Spleen (tissue), 11 donors: ENCODE measurements at regions not wholly inside any gene's neighbourhood (a gene's known extent, or its start where the extent isn't known, plus 50 kb on each side); places are given as distances from the start of the nearest gene placed in this dataset.

Source experiments
- DNase-seq: peaks from one replicate; pipeline ENCODE4 v3.0.0-alpha.2; 2020
- H3K27ac ChIP-seq, 8 donors: fragments of 200-600 bp; sonication (generic) in 7 of 8; 1 replicate in 4 of 8; 2 replicates in 4 of 8; pipeline versions ENCODE4 v1.5.0 to v1.8.0; 2016 to 2021; ENCODE audit warnings: inconsistent platforms in 4 of 8, mild to moderate bottlenecking in 4 of 8, moderate library complexity in 1 of 8
- H3K27me3 ChIP-seq, 7 donors: fragments of 200-600 bp; sonication (generic) in 6 of 7; replicated peaks in 1 of 7; 1 replicate in 4 of 7; 2 replicates in 3 of 7; pipeline versions ENCODE4 v1.5.0 to v1.8.0; 2016 to 2021; ENCODE audit warnings: inconsistent platforms in 3 of 7, mild to moderate bottlenecking in 1 of 7
- H3K36me3 ChIP-seq, 6 donors: fragments of 200-600 bp; sonication (generic) in 5 of 6; 1 replicate in 4 of 6; 2 replicates in 2 of 6; pipeline versions ENCODE4 v1.5.0 to v1.8.0; 2016 to 2021; ENCODE audit warnings: inconsistent platforms in 2 of 6
- H3K4me1 ChIP-seq, 6 donors: fragments of 200-600 bp; sonication (generic) in 5 of 6; 1 replicate in 3 of 6; 2 replicates in 3 of 6; pipeline versions ENCODE4 v1.5.0 to v1.8.0; 2016 to 2021; ENCODE audit warnings: inconsistent platforms in 3 of 6
- H3K4me3 ChIP-seq, 8 donors: fragments of 200-600 bp; sonication (generic) in 7 of 8; 1 replicate in 4 of 8; 2 replicates in 4 of 8; pipeline versions ENCODE4 v1.5.0 to v1.8.0; 2016 to 2021; ENCODE audit warnings: inconsistent platforms in 4 of 8, mild to moderate bottlenecking in 4 of 8, moderate library complexity in 2 of 8
- H3K9me3 ChIP-seq, 8 donors: fragments of 200-600 bp; sonication (generic) in 7 of 8; 1 replicate in 4 of 8; 2 replicates in 4 of 8; pipeline versions ENCODE4 v1.5.0 to v1.8.0; 2016 to 2021; ENCODE audit warnings: inconsistent platforms in 4 of 8
- POLR2A ChIP-seq, 3 donors: fragments of 450-650 bp; IDR thresholded peaks; one replicate each; pipeline ENCODE4 v1.5.1; 2017; ENCODE audit warnings: antibody characterized with exemption in 3 of 3, mild to moderate bottlenecking in 1 of 3
- POLR2AphosphoS5 ChIP-seq, 3 donors: sonication (generic); formaldehyde crosslinking; IDR thresholded peaks; one replicate each; pipeline ENCODE4 v1.5.1; 2017; ENCODE audit warnings: antibody characterized with exemption in 3 of 3
- WGBS, 5 donors: extraction: QIAGEN DNeasy Blood & Tissue Kit in 3 of 5; methylation state at CpG; one replicate each; pipeline versions ENCODE4 v1.1.5 to v1.1.7; 2013 to 2018; 5-methylcytosine and 5-hydroxymethylcytosine counted together
- intact Hi-C: fragments of 100-400 bp; cut with DNase I; formaldehyde crosslinking; loops from one replicate; pipeline ENCODE4 v1.15.0; 2023; ENCODE audit warnings: low total_unique reads
- TF ChIP-seq, protein P1 (sequence below), 11 experiments: fragments of 200-600 bp in 7 of 11; fragments of 450-650 bp in 4 of 11; sonication (generic) in 4 of 11; IDR thresholded peaks in 8 of 11; conservative IDR thresholded peaks in 3 of 11; 1 replicate in 7 of 11; 2 replicates in 4 of 11; pipeline versions ENCODE4 v1.4.0 to v1.8.0; 2016 to 2021; ENCODE audit warnings: antibody characterized with exemption in 11 of 11, inconsistent platforms in 4 of 11, mild to moderate bottlenecking in 1 of 11
- donor health status: healthy with polysubstance abuse.
- donor health status: DM: no; HTN: no; CAD: no; lungs with moderate emphysema.
- donor health status: DM: no; HTN: no; CAD: no.
- donor health status: Bipolar disorder and iron deficiency.
- donor health status: healthy.
- donor health status: DM: no; HTN: no; CAD: no.
- donor health status: DM: yes; HTN: yes; CAD: no.

DNA sequence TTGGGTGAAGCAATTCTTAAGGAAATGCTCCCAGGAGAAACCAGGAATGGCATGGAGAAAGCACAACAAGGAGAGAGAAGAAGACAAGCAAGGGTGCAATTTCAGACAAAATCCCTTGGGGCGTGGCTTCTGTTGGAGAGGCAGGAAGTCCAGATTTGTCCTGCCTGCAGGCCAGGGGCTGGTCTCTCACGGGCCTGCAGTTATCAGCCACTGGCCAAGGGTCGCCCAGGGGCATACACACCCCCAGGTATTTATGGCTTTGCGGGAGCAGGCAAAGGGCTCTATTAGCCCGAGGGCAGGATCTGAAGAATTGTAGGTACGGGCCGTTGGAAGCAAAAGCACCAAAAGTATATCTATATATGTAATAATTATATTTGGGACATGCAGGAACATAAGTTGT is 87.7 kb downstream of the IYD start:
- H3K36me3 ChIP-seq, result no peaks in the 10 kb centered on the region
- intact Hi-C loops, result no loop called here
- H3K9me3 ChIP-seq, result peaks cover 0 to 3% (median 0%) of the 10 kb centered on the region in 8 donors
- no peak for DNase-seq
- H3K27me3 ChIP-seq, result no peaks in the 10 kb centered on the region
- TF ChIP-seq, protein P1, sequence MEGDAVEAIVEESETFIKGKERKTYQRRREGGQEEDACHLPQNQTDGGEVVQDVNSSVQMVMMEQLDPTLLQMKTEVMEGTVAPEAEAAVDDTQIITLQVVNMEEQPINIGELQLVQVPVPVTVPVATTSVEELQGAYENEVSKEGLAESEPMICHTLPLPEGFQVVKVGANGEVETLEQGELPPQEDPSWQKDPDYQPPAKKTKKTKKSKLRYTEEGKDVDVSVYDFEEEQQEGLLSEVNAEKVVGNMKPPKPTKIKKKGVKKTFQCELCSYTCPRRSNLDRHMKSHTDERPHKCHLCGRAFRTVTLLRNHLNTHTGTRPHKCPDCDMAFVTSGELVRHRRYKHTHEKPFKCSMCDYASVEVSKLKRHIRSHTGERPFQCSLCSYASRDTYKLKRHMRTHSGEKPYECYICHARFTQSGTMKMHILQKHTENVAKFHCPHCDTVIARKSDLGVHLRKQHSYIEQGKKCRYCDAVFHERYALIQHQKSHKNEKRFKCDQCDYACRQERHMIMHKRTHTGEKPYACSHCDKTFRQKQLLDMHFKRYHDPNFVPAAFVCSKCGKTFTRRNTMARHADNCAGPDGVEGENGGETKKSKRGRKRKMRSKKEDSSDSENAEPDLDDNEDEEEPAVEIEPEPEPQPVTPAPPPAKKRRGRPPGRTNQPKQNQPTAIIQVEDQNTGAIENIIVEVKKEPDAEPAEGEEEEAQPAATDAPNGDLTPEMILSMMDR (IDR thresholded peaks at IDR 0.05 in 8 of 11, conservative IDR thresholded peaks at IDR 0.05 in 3 of 11), result no peak
- TF ChIP-seq POLR2A (IDR thresholded peaks at IDR 0.05) (no peak), POLR2AphosphoS5 (IDR thresholded peaks at IDR 0.05) (no peak)
- H3K27ac ChIP-seq, result peak overlapping the region in 4 of 8 donors; percentile 30 to 68 (median 50)
- peak overlapping the region in 1 of 8 donors; percentile 17 for H3K4me3 ChIP-seq
- peaks cover 0 to 18% (median 7%) of the 10 kb centered on the region in 6 donors for H3K4me1 ChIP-seq
- 63 to 77% (median 66%) methylated on average over 7 of the region's 7 CpGs for WGBS, 5 donors

GRCh38 chr6:150456902-150457643 is 88.3 kb downstream of the IYD start:
- peak overlapping the region in 3 of 8 donors; percentile 3 to 68 (median 46) for H3K27ac ChIP-seq
- intact Hi-C loops, result no loop called here
- WGBS, 5 donors, result 69 to 85% (median 78%) methylated on average over 7 of the region's 7 CpGs
- no peaks in the 10 kb centered on the region for H3K27me3 ChIP-seq
- DNase-seq, result no peak
- H3K9me3 ChIP-seq, result peaks cover 0 to 5% (median 0%) of the 10 kb centered on the region in 8 donors
- no peak overlapping the region for H3K4me3 ChIP-seq
- TF ChIP-seq POLR2A (IDR thresholded peaks at IDR 0.05), result no peak
- TF ChIP-seq, protein P1 (IDR thresholded peaks at IDR 0.05 in 8 of 11, conservative IDR thresholded peaks at IDR 0.05 in 3 of 11), result no peak
- TF ChIP-seq POLR2AphosphoS5 (IDR thresholded peaks at IDR 0.05), result no peak
- H3K36me3 ChIP-seq, result no peaks in the 10 kb centered on the region
- peaks cover 0 to 11% (median 7%) of the 10 kb centered on the region in 6 donors for H3K4me1 ChIP-seq

DNA sequence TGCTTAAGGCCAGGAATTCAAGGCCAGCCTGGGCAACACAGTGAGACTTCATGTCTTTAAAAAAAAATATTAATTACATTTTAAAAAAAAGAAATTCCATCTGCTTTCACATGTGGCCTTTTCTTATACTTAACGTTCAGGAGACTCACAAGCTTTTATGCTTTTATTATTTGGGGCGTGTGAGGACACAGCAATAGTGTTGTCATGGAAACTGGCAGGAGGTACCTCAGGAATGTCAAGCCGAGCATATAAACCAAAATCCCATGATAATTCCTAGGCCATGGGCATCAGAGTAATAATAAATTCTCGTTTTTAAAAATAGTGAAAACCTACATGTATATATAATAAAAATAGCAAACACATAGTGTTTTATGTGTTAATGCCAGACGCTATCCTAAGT is 89.8 kb downstream of the IYD start:
- DNase-seq, result no peak
- WGBS, 5 donors, result 70 to 82% (median 76%) methylated on average over 5 of the region's 5 CpGs
- Histone ChIP-seq H3K9me3 (peaks cover 0 to 5% (median 0%) of the 10 kb centered on the region in 8 donors), H3K36me3 (no peaks in the 10 kb centered on the region), H3K27me3 (no peaks in the 10 kb centered on the region), H3K4me1 (peaks cover 0 to 10% (median 5%) of the 10 kb centered on the region in 6 donors), H3K4me3 (no peak overlapping the region), H3K27ac (no peak overlapping the region)
- TF ChIP-seq POLR2A (IDR thresholded peaks at IDR 0.05) (no peak), POLR2AphosphoS5 (IDR thresholded peaks at IDR 0.05) (no peak)
- TF ChIP-seq, protein P1 (IDR thresholded peaks at IDR 0.05 in 8 of 11, conservative IDR thresholded peaks at IDR 0.05 in 3 of 11), result no peak
- intact Hi-C loops, result no loop called here

DNA sequence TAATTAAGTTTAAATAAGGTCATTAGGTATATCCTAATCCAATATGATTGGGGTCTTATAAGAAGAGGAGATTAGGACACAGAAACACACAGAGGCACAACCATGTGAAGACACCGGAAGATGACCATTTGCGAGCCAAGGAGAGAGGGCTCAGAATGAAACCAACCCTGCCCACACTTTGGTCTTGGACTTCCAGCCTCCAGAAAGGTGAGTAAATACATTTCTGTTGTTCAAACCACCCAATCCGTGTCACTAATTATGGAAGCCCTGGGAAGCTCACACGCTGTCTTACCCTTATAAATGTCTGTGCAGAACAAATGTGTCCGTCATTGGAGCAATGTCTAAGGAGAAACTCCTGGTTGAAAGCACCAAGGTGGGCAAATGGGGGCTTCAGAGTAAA is 95.0 kb downstream of the IYD start:
- H3K36me3 ChIP-seq, result no peaks in the 10 kb centered on the region
- no peak for DNase-seq
- no peaks in the 10 kb centered on the region for H3K4me1 ChIP-seq
- WGBS, 5 donors, result 90 to 97% (median 95%) methylated on average over 5 of the region's 5 CpGs
- TF ChIP-seq, protein P1 (IDR thresholded peaks at IDR 0.05 in 8 of 11, conservative IDR thresholded peaks at IDR 0.05 in 3 of 11), result no peak
- TF ChIP-seq POLR2A (IDR thresholded peaks at IDR 0.05) (no peak), POLR2AphosphoS5 (IDR thresholded peaks at IDR 0.05) (no peak)
- peaks cover 0 to 5% (median 0%) of the 10 kb centered on the region in 8 donors for H3K9me3 ChIP-seq
- H3K27me3 ChIP-seq, result no peaks in the 10 kb centered on the region
- no peak overlapping the region for H3K27ac ChIP-seq
- H3K4me3 ChIP-seq, result no peak overlapping the region
- intact Hi-C loops, result no loop called here
